K562 (cell line): ENCODE measurements at regions not wholly inside any gene's neighbourhood (a gene's known extent, or its start where the extent isn't known, plus 50 kb on each side); places are given as distances from the start of the nearest gene placed in this dataset.
A peak's percentile ranks its signal among the peaks of the same experiment; 100 is the strongest.

Experiments
- ATAC-seq: fragments of 200-7000 bp; cut with Tn5 transposase; 3 replicates; pipeline ENCODE4 v1.9.1; 2020; ENCODE audit warnings: moderate library complexity
- BruUV-seq: library from RNA; stranded (reverse); fragments of 400-500 nt; replicated peaks from 2 replicates; lab custom pipeline; 2021; lab: Mats Ljungman, UMichigan
- CTCF ChIA-PET: fragments of 300-600 bp; formaldehyde crosslinking; extraction: SDS; loops from one replicate; lab custom pipeline; 2021; ENCODE audit warnings: low intra/inter-chr PET ratio; lab: Yijun Ruan, JAX
- POLR2A ChIA-PET: fragments of 300-600, 350-650 bp; sonication (Branson Sonifier 250); formaldehyde crosslinking; extraction: SDS; loops from one replicate; lab custom pipeline; 2021; ENCODE audit warnings: antibody characterized with exemption, inconsistent platforms; lab: Yijun Ruan, JAX
- DNase-seq, 4 experiments: peaks; one replicate each; pipeline versions ENCODE4 v3.0.0 to v3.0.0-alpha.2; 2011 to 2018; ENCODE audit warnings: low spot score in 3 of 4, mixed read lengths in 3 of 4; ENCODE audit errors: extremely low read depth in 1 of 4
- FAIRE-seq: peaks from 2 replicates; lab custom pipeline; 2011; peaks lifted over from hg19 to GRCh38; lab: Jason Lieb, UNC
- H2AFZ ChIP-seq: 2 replicates; pipeline ENCODE4 v1.6.0; 2011; ENCODE audit warnings: low read depth, low read length, control low read depth, inconsistent platforms
- H3K27ac ChIP-seq: fragments of 200-600 bp; 3 replicates; pipeline ENCODE4 v1.8.0; 2011; ENCODE audit warnings: low read depth, mild to moderate bottlenecking, control low read depth, inconsistent platforms, low read length, moderate library complexity, mixed read lengths; ENCODE audit errors: extremely low read depth
- H3K27me3 ChIP-seq, 2 experiments: fragments of 300-600 bp in 1 of 2; 2 replicates in 1 of 2; 3 replicates in 1 of 2; pipeline versions ENCODE4 v1.6.0 to v1.8.0; 2011; ENCODE audit warnings: inconsistent platforms in 2 of 2, low read length in 2 of 2, mild to moderate bottlenecking in 1 of 2, mixed read lengths in 1 of 2, moderate library complexity in 1 of 2; ENCODE audit not compliant: control insufficient read depth in 2 of 2, insufficient read depth in 2 of 2
- H3K36me3 ChIP-seq: fragments of 300-600 bp; 3 replicates; pipeline ENCODE4 v1.8.0; 2011; ENCODE audit warnings: mild to moderate bottlenecking, low read length, inconsistent platforms; ENCODE audit not compliant: control insufficient read depth, insufficient read depth
- H3K4me1 ChIP-seq, 2 experiments: fragments of 200-600 bp in 1 of 2; replicated peaks in 1 of 2; 2 replicates in 1 of 2; 3 replicates in 1 of 2; pipeline versions ENCODE4 v1.5.1 to v1.8.0; 2011; ENCODE audit warnings: inconsistent platforms in 2 of 2, low read length in 2 of 2, mild to moderate bottlenecking in 1 of 2, mixed read lengths in 1 of 2, moderate library complexity in 1 of 2; ENCODE audit not compliant: control insufficient read depth in 2 of 2, insufficient read depth in 2 of 2
- H3K4me2 ChIP-seq: 2 replicates; pipeline ENCODE4 v1.6.1; 2011; ENCODE audit warnings: low read length, control low read depth, inconsistent platforms, mixed read lengths; ENCODE audit not compliant: insufficient read depth
- H3K4me3 ChIP-seq: fragments of 200-600 bp; sonication (generic), shearing (Covaris generic); 2 replicates; pipeline ENCODE4 v1.5.1; 2016; ENCODE audit warnings: control low read depth, inconsistent platforms
- H3K79me2 ChIP-seq: fragments of 200-600 bp; 3 replicates; pipeline ENCODE4 v1.8.0; 2011; ENCODE audit warnings: low read length, inconsistent platforms; ENCODE audit not compliant: control insufficient read depth, insufficient read depth
- H3K9ac ChIP-seq, 2 experiments: 2 replicates each; pipeline versions ENCODE4 v1.6.0 to v1.6.1; 2011; ENCODE audit warnings: low read depth in 2 of 2, low read length in 2 of 2, control low read depth in 1 of 2, inconsistent platforms in 1 of 2, mild to moderate bottlenecking in 1 of 2, mixed read lengths in 1 of 2; ENCODE audit not compliant: insufficient read depth in 1 of 2
- H3K9me1 ChIP-seq: one replicate; pipeline ENCODE4 v1.6.0; 2011; ENCODE audit warnings: inconsistent platforms, mild to moderate bottlenecking, low read length, moderate library complexity; ENCODE audit not compliant: control insufficient read depth, insufficient read depth
- H3K9me3 ChIP-seq: replicated peaks from 2 replicates; pipeline ENCODE4 v1.5.1; 2011; ENCODE audit warnings: low read depth, low read length, inconsistent platforms; ENCODE audit not compliant: control insufficient read depth, insufficient read depth
- H4K20me1 ChIP-seq: replicated peaks from 2 replicates; pipeline ENCODE4 v1.6.1; 2011; ENCODE audit warnings: low read length, inconsistent platforms, mixed read lengths; ENCODE audit not compliant: control insufficient read depth, insufficient read depth
- ARHGAP35 ChIP-seq: fragments of 450-650 bp; IDR thresholded peaks from 2 replicates; pipeline ENCODE4 v1.6.1; 2018; ENCODE audit not compliant: partially characterized antibody
- C11orf30 ChIP-seq: fragments of 450-650 bp; IDR thresholded peaks from 2 replicates; pipeline ENCODE4 v1.6.1; 2016; ENCODE audit warnings: low read depth, mild to moderate bottlenecking
- CLOCK ChIP-seq: fragments of 250-450 bp; sonication (Bioruptor Pico); IDR thresholded peaks from 2 replicates; pipeline ENCODE4 v1.4.0; 2020; ENCODE audit warnings: mild to moderate bottlenecking, moderate library complexity, borderline replicate concordance
- E2F3 ChIP-seq: fragments of 250-450 bp; sonication (Bioruptor Pico); IDR thresholded peaks from 2 replicates; pipeline ENCODE4 v1.4.0; 2020; ENCODE audit warnings: mild to moderate bottlenecking
- E2F6 ChIP-seq, 2 experiments: IDR thresholded peaks; 2 replicates each; pipeline ENCODE4 v1.6.1; 2011; ENCODE audit warnings: borderline replicate concordance in 1 of 2, control low read depth in 1 of 2, low read depth in 1 of 2, low read length in 1 of 2, mild to moderate bottlenecking in 1 of 2, mixed read lengths in 1 of 2, moderate library complexity in 1 of 2; ENCODE audit not compliant: insufficient read depth in 1 of 2, insufficient read length in 1 of 2, poor library complexity in 1 of 2, severe bottlenecking in 1 of 2; ENCODE audit errors: extremely low read depth in 1 of 2
- FOXK2 ChIP-seq, 2 experiments: fragments of 450-650 bp; IDR thresholded peaks in 1 of 2; conservative IDR thresholded peaks in 1 of 2; 2 replicates each; pipeline ENCODE4 v1.6.1; 2016; ENCODE audit warnings: low read depth in 2 of 2, mild to moderate bottlenecking in 1 of 2
- MIER1 ChIP-seq: fragments of 450-650 bp; IDR thresholded peaks from 2 replicates; pipeline ENCODE4 v1.6.1; 2016; ENCODE audit warnings: antibody characterized with exemption, mild to moderate bottlenecking, low read depth
- MYBL2 ChIP-seq, 2 experiments: fragments of 450-650 bp in 1 of 2; sonication (generic) in 1 of 2; formaldehyde crosslinking in 1 of 2; IDR thresholded peaks; 2 replicates each; pipeline versions ENCODE4 v1.6.1 to v1.8.1; 2017 to 2022; ENCODE audit warnings: borderline replicate concordance in 1 of 2, inconsistent platforms in 1 of 2, low read depth in 1 of 2, mild to moderate bottlenecking in 1 of 2, missing genetic modification reagents in 1 of 2, moderate library complexity in 1 of 2
- PHF8 ChIP-seq: fragments of 200-600 bp; sonication (generic); IDR thresholded peaks from 2 replicates; pipeline ENCODE4 v1.6.1; 2012; ENCODE audit warnings: mixed run types, mild to moderate bottlenecking, inconsistent platforms, low read length, moderate library complexity, borderline replicate concordance
- POLR2B ChIP-seq: fragments of 450-650 bp; IDR thresholded peaks from 2 replicates; pipeline ENCODE4 v1.6.1; 2018; ENCODE audit warnings: low read depth; ENCODE audit not compliant: partially characterized antibody
- RCOR1 ChIP-seq, 2 experiments: IDR thresholded peaks; 2 replicates each; pipeline ENCODE4 v1.6.1; 2012; ENCODE audit warnings: low read depth in 2 of 2, low read length in 2 of 2, borderline replicate concordance in 1 of 2, improper control_type of control experiment in 1 of 2
- SAFB2 ChIP-seq: fragments of 200-400 bp; formaldehyde crosslinking; IDR thresholded peaks from 2 replicates; pipeline ENCODE4 v1.6.1; 2018; ENCODE audit warnings: borderline replicate concordance, low read length, low read depth, moderate library complexity; ENCODE audit not compliant: severe bottlenecking
- SMAD3 ChIP-seq: fragments of 450-650 bp; formaldehyde crosslinking; conservative IDR thresholded peaks from 2 replicates; pipeline ENCODE4 v1.4.0; 2020; ENCODE audit warnings: mild to moderate bottlenecking
- TGIF2 ChIP-seq: sonication (generic); formaldehyde crosslinking; IDR thresholded peaks from 2 replicates; pipeline ENCODE4 v1.8.1; 2022; ENCODE audit warnings: mild to moderate bottlenecking, missing genetic modification reagents, moderate library complexity
- ZC3H11A ChIP-seq: IDR thresholded peaks from 2 replicates; pipeline ENCODE4 v1.6.1; 2012; ENCODE audit warnings: low read depth, low read length, improper control_type of control experiment
- ZNF79 ChIP-seq: fragments of 250-450 bp; sonication (Bioruptor Pico); IDR thresholded peaks from 2 replicates; pipeline ENCODE4 v1.4.0; 2020; ENCODE audit warnings: low read depth, mild to moderate bottlenecking, moderate library complexity
- ZNF830 ChIP-seq: fragments of 250-450 bp; sonication (Bioruptor Pico); IDR thresholded peaks from 2 replicates; pipeline ENCODE4 v1.5.0; 2021; ENCODE audit warnings: mild to moderate bottlenecking
- WGBS: fragments of 100-300 bp; shearing (Covaris generic); methylation state at CpG from one replicate; pipeline ENCODE4 v1.1.6; 2016; ENCODE audit warnings: low coverage, mixed read lengths; ENCODE audit not compliant: insufficient coverage; ENCODE audit errors: missing lambda C conversion rate; 5-methylcytosine and 5-hydroxymethylcytosine counted together
- in situ Hi-C: fragments of 300-500 bp; cut with MboI; formaldehyde crosslinking; loops from 4 replicates; pipeline ENCODE4 v1.15.0; 2018; ENCODE audit warnings: inconsistent platforms, mixed read lengths
- intact Hi-C: fragments of 100-400 bp; cut with micrococcal nuclease; formaldehyde crosslinking; loops from 2 replicates; pipeline ENCODE4 v1.14.2; 2022

GRCh38 chr16:73546341-73546845 lies 498.5 kb upstream of the ZFHX3 start:
- CTCF ChIA-PET = no interaction called here
- ATAC-seq (no peak), FAIRE-seq (no peak), DNase-seq (peak in 1 of 4 experiments; percentile 6)
- H3K9me1 ChIP-seq = no peaks in the 10 kb centered on the region
- no TSS peak for BruUV-seq
- H3K27ac ChIP-seq = no peak overlapping the region
- peaks cover 11 to 28% of the 10 kb centered on the region in 2 experiments; a peak in 4 of 5 replicates for H3K27me3 ChIP-seq
- H3K4me3 ChIP-seq = no peak overlapping the region
- no peak overlapping the region for H3K9ac ChIP-seq
- H3K36me3 ChIP-seq = no peaks in the 10 kb centered on the region
- in situ Hi-C loops = no loop called here
- H3K79me2 ChIP-seq = no peaks in the 10 kb centered on the region
- H3K4me1 ChIP-seq = no peaks in the 10 kb centered on the region
- H3K9me3 ChIP-seq = no peaks in the 10 kb centered on the region
- POLR2A ChIA-PET = no interaction called here
- 4% methylated on average over 9 of the region's 11 CpGs for WGBS
- no peak overlapping the region for H3K4me2 ChIP-seq
- no peak overlapping the region for H2AFZ ChIP-seq
- no peaks in the 10 kb centered on the region for H4K20me1 ChIP-seq
- intact Hi-C loops = no loop called here
- TF ChIP-seq ZNF830 (CRISPR knock-in tag) (no peak), ARHGAP35 (no peak), RCOR1 (IDR thresholded peaks at IDR 0.05; ENCODE audit: borderline replicate concordance in 1 of 2, low read depth in 2 of 2, low read length in 2 of 2) (no peak), CLOCK (CRISPR knock-in tag) (no peak), PHF8 (no peak), MYBL2 (IDR thresholded peaks at IDR 0.05; ENCODE audit: low read depth) (no peak), MYBL2 (CRISPR knock-in tag; IDR thresholded peaks at IDR 0.05; ENCODE audit: borderline replicate concordance) (no peak), TGIF2 (no peak), E2F3 (CRISPR knock-in tag) (no peak), POLR2B (no peak), ZC3H11A (no peak), ZNF79 (no peak), SMAD3 (CRISPR knock-in tag) (no peak), FOXK2 (conservative IDR thresholded peaks at IDR 0.05 in 1 of 2, IDR thresholded peaks at IDR 0.05 in 1 of 2; ENCODE audit: low read depth in 2 of 2) (no peak), E2F6 (IDR thresholded peaks at IDR 0.05; ENCODE audit: borderline replicate concordance in 1 of 2, extremely low read depth in 1 of 2, insufficient read depth in 1 of 2, insufficient read length in 1 of 2, low read depth in 1 of 2, low read length in 1 of 2, poor library complexity in 1 of 2, severe bottlenecking in 1 of 2) (no peak), SAFB2 (no peak), MIER1 (no peak), C11orf30 (no peak)
